RWPE1 (cell line): ENCODE measurements at regions not wholly inside any gene's neighbourhood (a gene's known extent, or its start where the extent isn't known, plus 50 kb on each side); places are given as distances from the start of the nearest gene placed in this dataset.

ENCODE experiments used
- CTCF ChIA-PET: fragments of 350-600 bp; sonication (Branson Sonifier 250); formaldehyde crosslinking; extraction: SDS; loops from one replicate; lab custom pipeline; 2021; lab: Yijun Ruan, JAX
- POLR2A ChIA-PET: fragments of 400-600 bp; formaldehyde crosslinking; extraction: SDS; loops from one replicate; lab custom pipeline; 2020; ENCODE audit warnings: antibody characterized with exemption; ENCODE audit not compliant: low non-redundant PET; lab: Yijun Ruan, JAX
- DNase-seq: peaks from one replicate; pipeline ENCODE4 v3.0.0; 2012; ENCODE audit warnings: low spot score
- H3K27ac ChIP-seq: fragments of 450-650 bp; 2 replicates; pipeline ENCODE4 v1.5.1; 2017
- TF ChIP-seq, protein P1 (sequence below): fragments of 450-650 bp; conservative IDR thresholded peaks from 2 replicates; pipeline ENCODE4 v1.5.1; 2017; ENCODE audit warnings: low read depth, mild to moderate bottlenecking

DNA sequence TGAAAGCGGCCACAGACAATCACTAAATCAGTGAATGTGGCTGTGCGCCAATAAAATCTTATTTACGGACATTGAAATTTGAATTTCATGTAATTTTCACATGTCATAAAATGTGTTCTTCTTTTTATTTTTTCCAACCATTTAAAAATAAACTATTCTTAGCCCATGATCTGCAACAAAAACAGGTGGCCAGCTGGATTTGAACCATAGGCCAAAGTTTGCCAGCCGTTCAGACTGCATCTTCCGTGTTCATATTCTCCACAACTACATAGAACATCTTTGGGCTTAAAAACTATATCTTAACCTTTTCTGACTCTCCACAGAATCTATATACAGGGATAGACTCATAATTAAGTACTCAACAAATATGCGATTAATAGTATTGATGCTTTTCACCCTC lies 81.2 kb upstream of the RALGPS2 start:
- ChIA-PET POLR2A (no interaction called here), CTCF (no interaction called here)
- DNase-seq, result no peak
- TF ChIP-seq, protein P1, sequence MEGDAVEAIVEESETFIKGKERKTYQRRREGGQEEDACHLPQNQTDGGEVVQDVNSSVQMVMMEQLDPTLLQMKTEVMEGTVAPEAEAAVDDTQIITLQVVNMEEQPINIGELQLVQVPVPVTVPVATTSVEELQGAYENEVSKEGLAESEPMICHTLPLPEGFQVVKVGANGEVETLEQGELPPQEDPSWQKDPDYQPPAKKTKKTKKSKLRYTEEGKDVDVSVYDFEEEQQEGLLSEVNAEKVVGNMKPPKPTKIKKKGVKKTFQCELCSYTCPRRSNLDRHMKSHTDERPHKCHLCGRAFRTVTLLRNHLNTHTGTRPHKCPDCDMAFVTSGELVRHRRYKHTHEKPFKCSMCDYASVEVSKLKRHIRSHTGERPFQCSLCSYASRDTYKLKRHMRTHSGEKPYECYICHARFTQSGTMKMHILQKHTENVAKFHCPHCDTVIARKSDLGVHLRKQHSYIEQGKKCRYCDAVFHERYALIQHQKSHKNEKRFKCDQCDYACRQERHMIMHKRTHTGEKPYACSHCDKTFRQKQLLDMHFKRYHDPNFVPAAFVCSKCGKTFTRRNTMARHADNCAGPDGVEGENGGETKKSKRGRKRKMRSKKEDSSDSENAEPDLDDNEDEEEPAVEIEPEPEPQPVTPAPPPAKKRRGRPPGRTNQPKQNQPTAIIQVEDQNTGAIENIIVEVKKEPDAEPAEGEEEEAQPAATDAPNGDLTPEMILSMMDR, result no peak
- no peak overlapping the region for H3K27ac ChIP-seq

DNA sequence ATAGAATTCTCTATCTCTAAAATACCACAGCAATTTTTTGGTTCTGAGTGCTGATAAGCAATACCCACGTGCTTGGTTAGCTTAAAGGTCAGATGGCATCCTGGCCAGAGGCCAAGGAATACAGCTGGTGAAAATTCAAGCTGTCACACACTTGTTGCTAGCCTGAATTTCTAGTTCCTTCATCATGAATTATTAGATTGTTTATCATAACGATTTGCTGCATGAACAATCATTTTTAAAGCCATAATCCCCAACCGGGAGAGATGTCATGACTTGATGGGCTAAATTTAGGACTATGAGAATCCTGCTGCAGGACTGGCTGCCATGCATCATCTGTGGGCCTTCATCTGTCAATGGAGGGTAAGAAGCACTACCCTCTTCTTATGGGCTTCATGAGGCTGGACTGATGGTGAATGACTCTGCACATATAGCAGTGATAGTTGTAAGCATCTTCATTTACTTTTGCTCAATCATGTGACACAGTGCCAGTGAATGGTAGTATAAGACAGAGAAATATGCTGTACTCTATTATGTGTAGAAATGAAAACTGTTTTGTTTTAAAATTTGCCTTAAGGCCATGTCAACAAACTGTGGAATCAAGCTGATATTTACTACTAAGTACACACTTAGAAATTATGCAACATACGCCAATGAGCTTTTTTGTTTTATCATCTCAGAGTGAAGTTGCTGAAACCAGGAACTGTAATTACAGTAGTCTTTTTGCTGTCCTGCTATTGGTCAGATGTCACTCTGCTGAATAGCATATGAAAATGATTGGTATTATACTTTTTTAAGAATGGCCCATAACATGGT lies 80.5 kb upstream of the RALGPS2 start:
- TF ChIP-seq, protein P1, result no peak
- no peak for DNase-seq
- ChIA-PET POLR2A (no interaction called here), CTCF (interaction anchor here (0.6 kb wide), 1 partner anchor 451 kb away, joined by 3 read pairs; no protein-coding TSS in a partner anchor)
- H3K27ac ChIP-seq, result no peak overlapping the region

- H3K27ac ChIP-seq, result no peak overlapping the region
- DNase-seq, result no peak
- TF ChIP-seq, protein P1, result no peak
- POLR2A ChIA-PET, result no interaction called here
- CTCF ChIA-PET, result interaction anchor here (0.6 kb wide), 1 partner anchor 451 kb away, joined by 3 read pairs; no protein-coding TSS in a partner anchor
Measured at GRCh38 chr1:178645157-178645807, 79.8 kb upstream of the RALGPS2 start.

DNA sequence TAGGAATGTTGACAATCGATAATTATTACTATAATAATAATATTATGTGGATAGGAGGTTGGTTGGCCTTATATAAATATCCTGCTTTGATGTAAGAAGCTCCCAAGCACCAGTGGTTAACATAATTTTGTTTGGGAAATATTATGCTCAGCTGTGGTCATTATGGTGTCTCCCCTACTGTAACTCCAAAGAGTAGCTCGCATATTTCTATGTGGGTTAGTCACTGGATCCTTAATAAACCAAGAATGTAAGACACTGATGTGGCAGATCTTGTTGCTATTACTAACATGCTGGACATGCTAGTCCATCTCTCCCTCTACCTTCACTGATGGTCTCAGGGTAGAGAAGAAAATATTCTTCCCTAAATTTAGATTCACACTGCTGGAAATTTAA lies 79.2 kb upstream of the RALGPS2 start:
- POLR2A ChIA-PET, result no interaction called here
- CTCF ChIA-PET, result no interaction called here
- TF ChIP-seq, protein P1, result no peak
- DNase-seq, result no peak
- no peak overlapping the region for H3K27ac ChIP-seq

DNA sequence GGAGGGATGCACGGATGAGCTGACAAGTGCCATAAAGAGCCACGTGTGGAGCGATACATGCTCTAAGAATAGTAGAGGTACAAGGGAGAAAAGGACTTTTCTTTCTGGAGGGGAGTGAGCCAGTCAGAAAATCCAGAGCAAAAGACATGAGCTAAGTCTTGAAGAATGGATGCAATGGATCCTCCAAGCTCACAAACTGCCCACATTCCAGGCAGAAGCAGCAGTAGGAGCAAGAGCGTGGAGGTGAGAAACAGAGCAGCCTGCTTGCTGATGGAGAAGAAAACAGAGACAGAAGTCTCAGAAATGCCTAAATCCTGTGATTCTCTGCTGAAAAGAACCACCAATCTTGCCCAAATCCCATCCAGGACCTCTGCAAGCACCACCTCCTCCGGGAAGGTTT lies 78.2 kb upstream of the RALGPS2 start:
- no peak for DNase-seq
- no peak overlapping the region for H3K27ac ChIP-seq

GRCh38 chr1:178648151-178648550 lies 76.9 kb upstream of the RALGPS2 start:
- POLR2A ChIA-PET, result no interaction called here

More for the DNA sequence above, 78.2 kb upstream of the RALGPS2 start:
- ChIA-PET CTCF (no interaction called here), POLR2A (no interaction called here)
- TF ChIP-seq, protein P1, result no peak

More at GRCh38 chr1:178648151-178648550, 76.9 kb upstream of the RALGPS2 start:
- no peak overlapping the region for H3K27ac ChIP-seq
- CTCF ChIA-PET, result interaction anchor here (0.6 to 0.9 kb wide), 2 partner anchors 70 to 1128 kb away, joined by 3 read pairs; no protein-coding TSS in a partner anchor
- TF ChIP-seq, protein P1, result no peak
- DNase-seq, result no peak
